ENCODE measurements at regions not wholly inside any gene's neighbourhood (a gene's known extent, or its start where the extent isn't known, plus 50 kb on each side); places are given as distances from the start of the nearest gene placed in this dataset.
A peak's percentile ranks its signal among the peaks of the same experiment; 100 is the strongest.
"Not testable (repeated sequence)": the region's sequence is repeated elsewhere in the genome, so short reads cannot be mapped to it uniquely, and the experiment has no call there.

GRCh38 chr18:57913686-57914085 is 110.6 kb upstream of the ATP8B1 start:
- no peak for DNase-seq

- no peak for DNase-seq
Measured at GRCh38 chr18:57910817-57911216, 107.7 kb upstream of the ATP8B1 start.

- no peak for DNase-seq
Measured at GRCh38 chr18:57910134-57910533, 107.0 kb upstream of the ATP8B1 start.

GRCh38 chr18:57909620-57910019 is 106.5 kb upstream of the ATP8B1 start:
- DNase-seq = no peak

DNA sequence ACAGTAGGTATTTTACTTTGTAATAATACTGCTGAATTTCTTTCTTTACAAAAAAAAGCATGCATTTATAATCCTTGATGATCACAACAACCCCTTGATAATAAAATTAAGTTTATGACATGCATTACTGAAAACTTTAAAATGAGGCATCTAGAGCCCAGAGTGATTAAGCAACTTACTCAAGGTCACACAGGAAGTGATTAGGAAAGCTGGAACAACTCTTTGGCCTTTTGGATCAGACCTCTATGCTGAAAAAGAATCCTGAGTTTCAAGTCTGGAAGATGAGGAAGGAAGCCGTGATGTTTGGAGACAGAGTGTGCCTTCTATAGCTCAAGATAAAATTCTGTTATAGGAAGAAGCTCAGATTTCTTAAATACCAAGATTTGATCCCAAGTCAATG is 105.0 kb upstream of the ATP8B1 start:
- no peak for DNase-seq

- DNase-seq = no peak
Measured at GRCh38 chr18:57907550-57907949, 104.4 kb upstream of the ATP8B1 start.

DNA sequence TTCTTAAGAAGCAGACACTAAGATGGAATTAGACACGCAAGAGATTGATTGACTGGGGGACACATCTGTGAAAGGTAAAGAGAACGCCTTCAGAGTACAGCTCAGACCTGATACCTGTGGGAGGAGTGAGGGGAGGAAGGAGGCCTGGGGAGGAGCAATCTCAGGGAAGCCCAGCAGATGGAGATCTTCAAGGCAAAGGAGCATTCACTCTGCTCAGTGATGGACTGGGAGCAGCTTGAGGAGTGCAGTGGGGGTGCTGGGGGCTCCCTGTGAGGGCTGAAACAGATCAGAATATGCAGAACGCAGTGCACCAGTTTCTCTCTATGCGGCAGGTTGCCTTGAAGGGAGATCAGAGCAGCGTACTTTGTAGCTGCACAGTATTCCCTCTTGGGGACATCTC is 103.7 kb upstream of the ATP8B1 start:
- no peak for DNase-seq

GRCh38 chr18:57904535-57904934 is 101.4 kb upstream of the ATP8B1 start:
- no peak for DNase-seq

DNA sequence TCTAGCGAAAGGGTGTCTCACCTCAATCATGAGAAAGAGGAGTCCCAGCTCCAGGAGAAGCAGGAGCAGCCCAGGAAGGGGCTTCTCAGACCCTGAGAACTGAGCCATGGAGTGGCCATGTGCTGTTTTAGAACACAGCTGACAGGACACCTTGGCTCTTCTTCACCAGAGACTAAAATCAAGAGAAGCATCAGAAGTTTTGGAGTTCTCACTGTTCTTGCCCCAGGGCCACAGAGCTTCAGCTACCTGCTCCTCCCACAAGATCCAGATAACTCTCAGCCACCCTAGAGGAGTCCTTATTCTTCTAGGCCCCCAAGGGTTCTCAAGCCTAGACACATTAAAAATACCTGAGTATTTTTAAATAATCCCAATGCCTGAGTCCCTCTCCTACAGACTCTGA is 99.6 kb upstream of the ATP8B1 start:
- no peak for DNase-seq

- no peak for DNase-seq
Measured at GRCh38 chr18:57901825-57902589, 98.9 kb upstream of the ATP8B1 start.

- DNase-seq = no peak
Measured at GRCh38 chr18:57900906-57901435, 97.9 kb upstream of the ATP8B1 start.

- no peak for DNase-seq
Measured at GRCh38 chr18:57898506-57899124, 95.5 kb upstream of the ATP8B1 start.

DNA sequence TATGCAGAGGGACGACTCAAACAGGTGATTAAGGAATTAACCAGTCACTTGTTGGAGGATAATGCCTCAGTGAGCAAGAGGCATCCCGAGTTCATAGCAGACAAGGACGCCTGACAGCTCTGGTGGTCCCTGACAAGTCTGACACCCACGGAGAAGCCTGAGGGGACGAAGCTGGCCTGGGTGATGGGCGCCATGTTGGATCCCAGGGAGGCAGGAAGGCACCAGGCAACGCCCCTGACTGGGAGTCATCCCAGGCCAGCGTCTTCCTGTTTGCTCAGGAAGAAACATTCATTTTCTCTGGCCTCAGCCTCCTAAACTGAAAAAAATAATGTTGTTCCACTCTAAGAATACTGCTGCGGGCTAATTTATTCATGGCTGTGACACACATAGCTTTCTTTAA is 92.1 kb upstream of the ATP8B1 start:
- no peak for DNase-seq

DNA sequence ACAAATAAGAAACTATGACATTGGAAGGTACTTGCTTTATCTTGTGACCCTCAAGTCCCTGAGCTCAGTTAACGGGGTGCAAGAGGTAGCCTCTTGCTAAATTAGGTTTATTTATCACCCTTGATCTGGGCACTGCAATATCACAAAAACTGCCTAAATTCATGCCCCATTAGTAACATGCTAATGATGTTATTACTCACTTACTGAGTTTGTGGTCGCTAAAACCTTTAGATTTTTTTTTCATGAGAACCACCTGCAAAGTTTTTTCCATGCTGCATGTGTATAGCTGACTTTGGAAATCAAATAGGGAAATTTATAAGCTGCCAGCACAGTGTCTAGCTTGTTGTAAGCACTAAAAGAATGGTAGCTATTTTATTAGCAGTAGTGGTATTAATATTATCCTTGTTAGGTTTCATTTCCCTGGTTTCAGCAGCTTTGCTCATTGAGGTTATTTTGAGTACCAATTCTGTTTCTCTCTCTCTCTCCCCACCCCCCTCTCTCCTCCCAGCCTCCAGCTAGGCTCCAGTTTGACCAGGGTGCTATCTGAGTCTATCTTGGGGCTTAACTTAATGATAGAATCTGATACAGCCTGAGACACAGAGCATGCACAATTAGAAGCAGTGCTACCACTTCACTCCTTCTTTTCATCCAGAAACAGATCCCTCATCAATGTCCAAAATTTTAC is 88.7 kb upstream of the ATP8B1 start:
- DNase-seq = no peak

DNA sequence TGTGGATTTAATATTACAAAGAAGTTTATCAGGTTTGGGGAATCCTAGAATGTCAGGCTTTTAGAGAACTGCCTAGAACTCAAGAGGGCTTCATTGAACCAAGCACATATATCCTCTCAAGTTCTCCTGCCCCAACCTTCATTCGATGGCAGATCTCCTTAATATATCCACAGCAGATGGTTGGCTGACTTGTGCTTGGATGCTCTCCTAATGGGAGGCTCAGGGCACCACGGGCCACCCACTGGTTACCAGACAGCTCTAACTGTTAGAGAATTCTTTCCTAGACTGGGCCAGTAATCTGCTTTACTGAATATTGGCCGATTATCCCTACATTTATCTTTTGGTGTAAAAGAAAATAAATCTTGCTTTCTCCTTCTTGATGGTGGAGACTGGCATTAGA is 87.2 kb upstream of the ATP8B1 start:
- DNase-seq = no peak

GRCh38 chr18:57889841-57890240 is 86.7 kb upstream of the ATP8B1 start:
- DNase-seq = no peak

DNA sequence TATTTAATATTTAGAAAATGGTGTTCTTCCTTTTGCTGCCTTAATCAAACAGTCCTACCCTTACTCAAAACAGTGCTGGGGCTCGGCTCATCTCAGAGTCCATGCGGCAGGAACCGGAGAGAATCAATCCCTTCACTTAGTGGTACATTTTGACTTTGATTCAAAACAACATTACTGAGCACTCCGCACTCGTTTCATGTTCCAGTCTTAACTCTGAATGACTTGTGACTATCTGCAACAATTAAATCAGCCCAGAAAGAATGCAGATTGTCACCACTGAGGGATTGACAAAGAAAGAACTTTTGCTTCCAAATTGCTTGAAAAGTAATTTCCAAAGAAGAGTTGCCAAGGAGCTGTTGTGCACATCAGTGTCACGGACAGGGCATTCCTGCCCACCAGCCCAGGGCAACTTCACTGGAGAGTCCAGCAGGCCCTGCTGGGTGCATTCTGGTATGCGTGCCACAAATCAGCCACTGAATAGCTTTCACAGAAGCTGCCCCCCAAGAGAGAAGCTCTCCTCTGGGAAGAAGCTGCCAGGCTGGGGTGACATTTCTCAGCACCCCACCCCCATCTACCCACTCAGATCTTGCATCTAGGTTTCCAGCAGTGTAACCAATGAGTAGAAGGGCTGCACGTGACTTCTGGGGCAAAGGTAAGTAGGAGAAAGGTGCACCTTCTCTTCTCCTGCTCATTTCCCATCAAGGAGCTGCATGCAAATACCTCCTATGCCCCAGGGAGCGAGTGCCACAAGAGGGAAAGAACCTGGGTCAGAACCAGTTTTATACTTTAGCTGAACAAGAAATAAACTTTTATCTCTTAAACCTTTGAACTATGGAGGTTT is 84.6 kb upstream of the ATP8B1 start:
- DNase-seq = no peak

GRCh38 chr18:57885931-57886330 is 82.8 kb upstream of the ATP8B1 start:
- no peak for DNase-seq

DNA sequence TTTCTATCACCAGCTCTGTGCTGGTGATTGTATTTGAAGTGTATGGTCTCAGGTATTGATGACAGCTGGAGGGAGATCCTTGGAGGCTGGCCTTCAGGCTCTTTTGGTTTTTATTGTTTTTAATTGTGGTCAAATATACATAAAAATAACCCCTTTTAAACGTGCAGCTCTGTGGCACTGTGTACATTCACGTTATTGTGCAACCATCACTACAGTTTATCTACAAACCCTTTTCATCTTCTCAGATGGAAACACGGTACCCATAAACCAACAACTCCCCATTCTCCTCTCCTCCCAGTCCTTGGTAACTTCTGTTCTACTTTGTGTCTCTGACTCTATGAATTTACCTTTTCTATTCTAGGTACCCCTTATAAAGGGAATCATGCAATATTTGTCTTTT is 79.3 kb upstream of the ATP8B1 start:
- DNase-seq = no peak

DNA sequence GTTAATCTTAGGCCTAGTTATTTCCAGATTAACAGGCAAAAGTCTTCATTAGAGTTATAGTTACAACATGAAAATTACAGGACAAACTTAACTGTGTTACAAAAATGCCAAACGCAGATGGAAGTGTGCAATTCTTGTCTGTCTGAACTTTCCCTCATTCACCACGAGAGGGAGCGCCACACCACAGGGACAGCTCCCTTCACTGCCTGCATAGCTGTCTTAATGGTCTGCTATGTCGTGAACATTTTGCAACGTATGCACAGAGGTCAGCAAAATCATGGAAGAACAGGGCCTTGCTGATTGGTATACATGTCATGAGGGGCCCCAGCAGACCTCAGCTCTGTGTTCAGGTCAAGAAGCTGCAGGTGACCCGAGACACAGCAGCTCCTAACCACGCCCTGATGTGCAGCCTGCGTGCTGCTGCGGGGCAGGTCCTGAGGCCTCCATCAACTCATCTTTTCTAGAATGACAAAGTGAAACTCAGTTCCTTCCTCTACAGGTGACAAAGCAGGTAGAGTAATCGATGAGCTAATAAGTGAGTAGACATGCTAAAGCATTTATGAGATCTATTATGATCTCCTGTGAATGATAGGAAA is 78.8 kb upstream of the ATP8B1 start:
- DNase-seq = peak; percentile 36

DNA sequence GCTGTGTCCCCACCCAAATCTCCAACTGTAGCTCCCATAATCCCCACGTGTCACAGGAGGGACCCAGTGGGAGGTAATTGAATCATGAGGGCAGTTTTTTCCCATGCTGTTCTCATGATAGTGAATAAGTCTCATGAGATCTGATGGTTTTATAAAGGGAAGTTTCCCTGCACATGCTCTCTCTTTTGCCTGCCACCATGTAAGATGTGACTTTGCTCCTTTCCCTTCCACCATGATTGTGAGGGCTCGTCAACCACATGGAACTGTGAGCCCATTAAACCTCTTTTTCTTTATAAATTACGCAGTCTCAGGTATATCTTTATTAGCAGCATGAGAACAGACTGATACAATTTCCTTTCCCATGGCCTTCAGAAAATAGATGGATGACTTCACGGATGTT is 76.8 kb upstream of the ATP8B1 start:
- DNase-seq = not testable (repeated sequence)

DNA sequence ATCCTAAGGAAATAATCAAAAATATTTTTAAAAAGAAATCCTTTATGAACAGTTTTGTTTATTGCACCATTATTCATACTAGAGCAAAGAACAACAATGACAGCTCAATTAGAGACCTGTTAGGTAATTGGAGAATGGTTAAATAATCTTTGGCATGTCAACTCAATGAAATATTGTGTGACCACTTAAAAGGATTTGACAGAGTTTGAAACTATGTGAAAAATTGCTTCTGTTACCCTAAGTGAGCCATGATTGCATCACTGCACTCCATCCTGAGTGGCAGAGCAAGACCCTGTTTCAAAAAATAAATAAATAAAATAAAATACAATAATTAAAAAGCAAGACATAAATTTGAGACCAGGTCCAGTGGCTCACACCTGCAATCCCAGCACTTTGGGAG is 66.1 kb upstream of the ATP8B1 start:
- no peak for DNase-seq

DNA sequence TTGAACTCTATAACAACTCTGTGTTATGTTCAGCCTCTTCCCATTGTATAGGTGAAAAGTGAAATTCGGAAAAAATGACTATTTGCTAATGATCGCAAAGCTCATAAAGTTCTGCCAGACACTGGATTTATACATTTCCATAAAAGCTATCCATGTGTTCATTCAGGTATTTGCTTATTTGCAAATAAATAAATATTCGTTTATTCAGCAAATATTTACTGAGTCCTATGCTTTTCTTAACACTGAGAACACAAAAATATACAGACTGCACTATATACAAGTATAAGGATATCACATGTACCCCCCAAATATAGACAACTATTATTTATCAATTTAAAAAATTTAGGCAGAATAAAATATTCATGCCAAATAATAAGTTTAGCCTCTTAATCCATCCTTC is 63.2 kb upstream of the ATP8B1 start:
- no peak for DNase-seq

All from activated gamma-delta T cell treated with Interleukin-2 at 50 U/mL for 16 hours (primary cell).